COLO668 (cell line): ENCODE measurements at regions not wholly inside any gene's neighbourhood (a gene's known extent, or its start where the extent isn't known, plus 50 kb on each side); places are given as distances from the start of the nearest gene placed in this dataset.
"Not testable (repeated sequence)": the region's sequence is repeated elsewhere in the genome, so short reads cannot be mapped to it uniquely, and the experiment has no call there.

ENCODE experiments used
- DNase-seq: peaks from one replicate; lab custom pipeline; 2025; ENCODE audit not compliant: unreplicated experiment; lab: John Stamatoyannopoulos, UW

DNA sequence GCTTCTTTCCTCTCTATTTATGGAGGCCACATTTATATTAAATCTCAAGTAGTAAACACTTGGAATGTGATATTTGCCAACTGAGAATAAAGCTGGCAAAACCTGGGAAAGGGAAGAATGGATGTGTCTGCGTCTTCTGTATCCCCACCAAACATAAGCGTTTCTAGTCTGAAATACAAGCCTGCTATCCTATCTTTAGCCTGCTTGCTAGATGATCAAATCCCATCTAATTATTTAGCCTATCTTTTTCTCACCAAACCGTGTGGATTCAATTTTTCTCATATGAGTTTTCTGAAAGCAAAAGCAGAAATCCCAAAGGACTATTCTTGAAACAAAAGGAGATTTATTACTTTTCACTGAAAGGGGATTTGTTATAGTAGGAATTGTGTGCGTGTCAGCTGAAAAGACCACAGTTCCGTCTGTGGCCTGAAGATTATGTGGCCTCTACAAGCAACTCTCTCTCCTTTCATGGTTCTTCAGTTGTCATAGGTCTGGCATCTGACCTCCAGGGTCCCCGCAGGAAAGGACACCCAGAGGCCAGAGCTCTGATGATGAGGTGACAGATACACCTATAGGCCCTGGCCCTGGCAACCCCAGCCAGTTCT, 266.0 kb upstream of the MCTP2 start:
- DNase-seq = no peak

- peak; percentile 32 for DNase-seq
Measured at GRCh38 chr15:93954985-93955571, 276.3 kb upstream of the MCTP2 start.

- DNase-seq = peak; percentile 9
Measured at GRCh38 chr15:93948726-93949125, 282.6 kb upstream of the MCTP2 start.

- DNase-seq = no peak
Measured at GRCh38 chr15:93943586-93943985, 287.8 kb upstream of the MCTP2 start.

DNA sequence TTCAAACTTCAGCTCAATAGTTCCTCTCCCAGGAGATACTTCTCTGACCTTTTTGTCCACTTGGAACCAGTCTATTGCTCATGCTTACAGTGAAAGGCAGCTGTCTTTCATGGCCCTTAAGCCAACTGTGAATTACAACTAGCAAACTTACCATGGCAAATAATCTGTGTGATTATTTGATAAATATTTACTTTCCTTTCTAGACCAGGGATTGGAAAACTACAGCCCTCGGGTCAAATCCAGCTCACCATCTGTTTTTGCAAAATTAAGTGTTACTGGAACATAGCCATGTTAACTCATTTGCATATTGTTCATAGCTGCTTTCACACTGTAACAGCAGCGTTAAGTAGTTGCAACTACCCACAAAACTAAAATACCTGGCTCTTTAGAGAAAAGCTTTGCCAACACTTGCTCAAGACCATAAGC, 289.1 kb upstream of the MCTP2 start:
- DNase-seq = peak; percentile 43

DNA sequence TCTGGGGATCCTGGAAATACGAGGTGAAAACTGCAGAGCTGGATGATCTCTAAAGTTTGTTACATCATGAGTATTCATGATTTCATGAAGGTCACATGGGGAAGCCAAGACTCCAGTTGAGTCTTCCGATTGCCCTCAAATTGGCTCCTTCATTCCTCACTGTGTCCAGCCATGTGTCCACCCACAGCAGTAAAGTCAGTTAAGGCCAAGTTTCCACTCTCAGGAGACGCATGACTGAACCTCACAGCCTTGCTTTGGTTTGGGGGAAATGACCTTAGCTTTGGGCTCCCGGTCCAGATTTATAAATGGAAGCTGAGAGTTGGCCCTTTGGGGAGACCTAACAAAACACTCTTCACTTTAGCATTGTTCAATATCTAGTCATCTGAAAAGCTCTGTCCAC, 289.7 kb upstream of the MCTP2 start:
- DNase-seq = no peak

GRCh38 chr15:93940226-93940625, 291.1 kb upstream of the MCTP2 start:
- DNase-seq = no peak

DNA sequence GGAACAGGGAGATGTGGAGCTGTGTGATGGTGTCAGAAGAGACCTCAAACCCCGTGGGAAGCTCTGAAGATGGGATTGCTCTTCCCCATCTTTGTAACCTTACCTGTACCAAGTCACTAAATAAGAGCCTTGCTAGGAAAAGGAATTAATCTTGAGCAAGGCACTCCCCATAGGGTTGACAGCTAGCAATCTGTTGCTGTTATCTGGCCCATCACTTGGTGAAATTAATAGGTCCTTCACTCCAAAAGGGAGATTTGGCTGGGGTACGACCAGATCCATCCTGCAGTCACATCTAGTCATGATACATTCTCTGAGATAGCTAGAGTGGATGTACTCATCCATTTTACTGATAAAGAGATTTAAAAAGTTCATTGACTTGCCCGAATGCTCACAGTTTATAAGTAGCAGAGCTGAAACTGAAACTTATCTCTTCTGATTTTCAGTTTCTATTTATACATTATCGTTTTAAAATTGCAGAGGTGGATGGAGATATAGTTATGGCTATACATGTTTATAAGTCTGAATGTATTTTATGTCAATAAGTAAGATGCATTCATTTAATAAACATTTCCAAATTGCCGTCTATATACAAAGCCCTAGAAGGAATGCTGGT, 299.1 kb upstream of the MCTP2 start:
- no peak for DNase-seq

DNA sequence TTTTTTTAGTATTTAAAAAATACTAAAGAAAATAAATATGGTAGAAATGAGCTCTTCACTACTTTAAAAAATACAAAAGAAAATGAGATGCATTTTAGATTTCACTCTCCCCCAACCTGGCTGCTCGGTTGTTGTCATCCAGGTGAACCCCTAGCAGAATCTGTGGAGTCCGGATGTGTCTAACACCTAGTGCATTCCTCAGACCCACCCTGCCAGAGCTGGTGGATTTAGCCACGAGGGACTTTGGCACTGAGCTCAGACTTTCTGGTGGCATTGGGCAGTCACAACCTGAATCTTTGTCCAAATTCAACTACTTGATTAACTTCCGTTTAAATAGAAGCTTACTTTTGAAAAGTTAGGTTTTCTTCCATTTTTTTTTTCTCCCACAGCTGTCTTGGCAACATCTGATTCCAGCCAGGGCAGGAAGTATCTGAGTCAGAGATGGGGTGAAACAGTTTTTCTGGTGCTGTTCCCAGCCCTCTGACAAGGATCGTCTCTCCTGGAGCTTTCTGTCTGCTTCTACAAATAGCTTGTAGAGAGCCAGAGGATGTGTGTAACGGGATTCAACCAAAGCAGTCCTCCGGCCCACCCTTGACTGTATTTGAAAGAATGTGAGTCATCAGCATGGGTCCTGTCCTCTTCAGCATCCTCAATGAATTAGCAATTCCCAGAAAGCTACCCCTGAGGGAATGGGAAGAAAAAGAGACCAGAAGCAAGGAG, 301.8 kb upstream of the MCTP2 start:
- DNase-seq = no peak

- DNase-seq = no peak
Measured at GRCh38 chr15:93920204-93920603, 311.2 kb upstream of the MCTP2 start.

DNA sequence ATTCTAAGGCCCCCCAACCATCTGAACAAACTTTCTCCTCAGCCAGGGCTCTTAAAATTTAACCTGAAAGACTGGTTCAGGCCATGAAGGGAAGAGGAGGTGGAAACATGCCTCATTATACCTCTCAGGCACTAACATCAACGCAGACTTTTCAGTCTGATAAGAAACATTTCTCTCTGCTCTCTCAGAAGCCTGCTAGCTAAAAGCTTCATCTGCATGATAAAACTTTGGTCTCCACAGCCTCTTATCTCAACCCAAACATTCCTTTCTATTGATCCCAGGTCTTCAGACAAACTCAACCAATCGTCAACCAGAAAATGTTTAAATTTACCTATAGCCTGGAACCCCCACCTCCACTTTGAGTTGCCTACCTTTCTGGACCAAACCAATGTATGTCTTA, 312.6 kb upstream of the MCTP2 start:
- not testable (repeated sequence) for DNase-seq

- no peak for DNase-seq
Measured at GRCh38 chr15:93917181-93917580, 314.2 kb upstream of the MCTP2 start.

- DNase-seq = no peak
Measured at GRCh38 chr15:93913871-93914270, 317.5 kb upstream of the MCTP2 start.

GRCh38 chr15:93913310-93913709, 318.1 kb upstream of the MCTP2 start:
- no peak for DNase-seq

DNA sequence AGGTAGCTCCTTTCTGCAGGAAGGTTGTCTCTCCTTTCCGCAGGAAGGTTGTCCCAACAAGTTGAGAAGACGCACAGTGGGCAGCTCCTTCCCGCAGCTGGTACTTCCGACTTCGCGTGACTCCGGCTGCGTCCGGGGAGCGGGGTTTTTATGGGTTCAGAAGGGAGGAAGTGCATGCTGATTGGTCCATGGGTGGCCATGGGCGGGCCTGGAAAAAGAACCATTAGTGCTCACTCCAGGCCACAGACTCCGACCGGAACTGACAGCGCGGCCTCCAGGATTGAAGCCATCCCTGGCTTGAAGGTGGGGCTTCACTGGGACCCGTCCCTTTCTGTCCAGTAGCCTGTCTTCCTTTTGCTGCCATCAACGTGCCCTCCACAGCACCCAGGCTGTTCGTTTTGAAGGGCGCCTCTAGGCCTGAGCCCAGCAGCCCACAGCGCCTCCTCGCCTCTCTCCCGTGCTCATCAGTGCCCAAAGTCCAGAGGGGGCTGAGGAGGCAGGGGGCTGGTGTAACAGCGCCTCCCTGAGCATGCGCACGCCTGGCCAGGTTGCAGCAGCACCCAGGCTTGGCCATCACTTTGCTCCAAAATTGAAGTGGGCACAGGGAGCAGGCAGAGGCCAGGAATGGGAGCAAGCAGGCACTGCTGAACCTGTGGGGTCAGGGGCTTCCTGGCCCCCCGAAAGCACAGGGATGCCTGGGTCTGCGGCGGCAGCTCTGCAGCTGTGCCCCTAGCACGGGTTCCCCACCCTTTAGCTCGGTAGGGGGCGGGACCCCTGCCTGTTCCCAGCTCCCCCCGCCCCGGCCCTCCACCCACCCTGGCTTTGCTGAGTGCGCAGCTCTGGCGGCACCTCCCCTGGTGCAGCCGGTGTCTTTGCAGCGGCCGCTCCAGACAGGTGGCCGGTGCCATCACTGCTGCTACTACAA, 330.6 kb upstream of the MCTP2 start:
- DNase-seq = no peak

DNA sequence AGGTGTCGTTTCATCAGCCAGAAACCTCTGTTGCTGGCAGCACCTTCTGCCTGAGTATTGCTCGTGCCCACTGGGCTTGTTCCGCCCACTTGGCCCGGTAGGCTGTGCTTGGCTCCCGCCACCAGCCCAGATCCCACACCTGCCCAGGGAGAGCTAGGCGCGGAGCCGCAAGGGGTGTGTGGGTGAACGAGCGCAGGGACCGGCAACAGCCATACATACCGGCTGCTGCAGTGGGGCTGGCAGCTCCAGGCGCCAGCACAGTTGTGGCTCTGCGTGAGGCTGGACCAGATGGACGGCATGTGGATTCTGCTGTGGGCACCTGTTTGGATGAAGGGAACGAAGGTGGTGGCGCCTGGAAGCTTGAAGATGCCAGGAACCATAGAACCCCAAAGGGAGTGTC, 331.5 kb upstream of the MCTP2 start:
- DNase-seq = no peak

GRCh38 chr15:93897377-93897776, 334.0 kb upstream of the MCTP2 start:
- no peak for DNase-seq

DNA sequence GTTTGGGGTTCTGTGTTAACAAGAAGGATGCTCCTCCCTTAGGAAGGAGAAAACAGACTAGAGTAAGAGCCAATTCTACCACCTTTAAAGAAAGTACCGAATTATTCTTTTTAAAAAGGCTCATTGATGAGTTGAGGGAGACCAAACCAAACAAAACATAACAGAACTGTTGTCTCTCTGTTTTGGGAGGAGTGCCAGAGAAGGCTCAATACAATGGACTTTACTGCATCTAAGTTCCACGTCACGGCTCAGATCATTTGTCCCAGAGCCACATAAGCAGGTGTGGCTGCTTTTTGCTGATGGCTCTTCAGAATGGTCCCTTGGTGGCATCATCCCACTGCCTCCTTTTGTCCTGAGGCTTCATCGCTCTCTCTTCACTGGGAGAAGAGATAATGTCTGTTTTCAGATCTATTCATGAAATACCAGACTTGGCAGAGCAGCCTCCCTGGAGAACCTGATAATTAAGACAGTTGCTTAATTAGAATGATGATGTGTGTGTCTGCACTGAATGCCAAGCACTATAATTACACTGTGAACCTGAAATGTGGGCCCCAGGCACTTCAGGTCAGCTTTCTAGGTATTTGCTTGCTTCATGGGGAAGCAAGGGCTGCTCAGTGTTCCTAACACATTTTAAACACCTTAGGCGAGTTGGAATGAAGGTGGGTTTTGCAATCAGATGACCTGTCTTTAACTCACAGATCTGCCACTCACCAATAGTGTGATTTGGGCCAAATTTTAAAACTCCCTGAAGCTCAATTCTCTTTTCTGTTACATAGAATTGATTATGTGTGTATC, 335.2 kb upstream of the MCTP2 start:
- no peak for DNase-seq

- DNase-seq = no peak
Measured at GRCh38 chr15:93894438-93895036, 336.8 kb upstream of the MCTP2 start.

- no peak for DNase-seq
Measured at GRCh38 chr15:93887151-93887550, 344.2 kb upstream of the MCTP2 start.
